KMS-11 (cell line): ENCODE measurements at regions not wholly inside any gene's neighbourhood (a gene's known extent, or its start where the extent isn't known, plus 50 kb on each side); places are given as distances from the start of the nearest gene placed in this dataset.

Experiments
- H2AFZ ChIP-seq: fragments of 200-600 bp; sonication (generic); 2 replicates; pipeline ENCODE4 v1.6.1; 2016; ENCODE audit warnings: antibody characterized with exemption, mixed run types, low read depth
- H3K27ac ChIP-seq: fragments of 200-600 bp; sonication (generic); 2 replicates; pipeline ENCODE4 v1.6.1; 2016; ENCODE audit warnings: mild to moderate bottlenecking, mixed run types
- H3K27me3 ChIP-seq: fragments of 200-600 bp; sonication (generic); 2 replicates; pipeline ENCODE4 v1.6.1; 2017; ENCODE audit warnings: mild to moderate bottlenecking, low read depth, mixed run types, moderate library complexity; ENCODE audit not compliant: insufficient read depth
- H3K36me3 ChIP-seq: fragments of 200-600 bp; sonication (generic); 2 replicates; pipeline ENCODE4 v1.6.1; 2017; ENCODE audit warnings: mild to moderate bottlenecking, mixed run types; ENCODE audit not compliant: insufficient read depth
- H3K4me1 ChIP-seq: fragments of 200-600 bp; sonication (generic); 2 replicates; pipeline ENCODE4 v1.6.1; 2016; ENCODE audit warnings: mild to moderate bottlenecking, low read depth, mixed run types; ENCODE audit not compliant: poor library complexity, severe bottlenecking
- H3K4me2 ChIP-seq: fragments of 200-600 bp; sonication (generic); 2 replicates; pipeline ENCODE4 v1.7.0; 2016; ENCODE audit warnings: mild to moderate bottlenecking, mixed run types
- H3K4me3 ChIP-seq: fragments of 200-600 bp; sonication (generic); IDR thresholded peaks from 2 replicates; pipeline ENCODE4 v1.6.1; 2017; ENCODE audit warnings: low read depth, low read length, mixed read lengths; ENCODE audit not compliant: insufficient read depth
- H3K79me2 ChIP-seq: fragments of 200-600 bp; sonication (generic); 2 replicates; pipeline ENCODE4 v1.6.1; 2016; ENCODE audit warnings: low read depth, mixed run types; ENCODE audit not compliant: insufficient read depth
- H3K9ac ChIP-seq: fragments of 200-600 bp; sonication (generic); 2 replicates; pipeline ENCODE4 v1.6.1; 2016; ENCODE audit warnings: mild to moderate bottlenecking, mixed run types
- H4K20me1 ChIP-seq: fragments of 200-600 bp; sonication (generic); 2 replicates; pipeline ENCODE4 v1.6.1; 2016; ENCODE audit warnings: mild to moderate bottlenecking, mixed run types; ENCODE audit not compliant: insufficient read depth
- TF ChIP-seq, protein P1 (sequence below): fragments of 200-600 bp; sonication (generic); conservative IDR thresholded peaks from 2 replicates; pipeline ENCODE4 v1.6.1; 2017; ENCODE audit warnings: low read depth, mild to moderate bottlenecking, antibody characterized with exemption, low read length, moderate library complexity, mixed read lengths

DNA sequence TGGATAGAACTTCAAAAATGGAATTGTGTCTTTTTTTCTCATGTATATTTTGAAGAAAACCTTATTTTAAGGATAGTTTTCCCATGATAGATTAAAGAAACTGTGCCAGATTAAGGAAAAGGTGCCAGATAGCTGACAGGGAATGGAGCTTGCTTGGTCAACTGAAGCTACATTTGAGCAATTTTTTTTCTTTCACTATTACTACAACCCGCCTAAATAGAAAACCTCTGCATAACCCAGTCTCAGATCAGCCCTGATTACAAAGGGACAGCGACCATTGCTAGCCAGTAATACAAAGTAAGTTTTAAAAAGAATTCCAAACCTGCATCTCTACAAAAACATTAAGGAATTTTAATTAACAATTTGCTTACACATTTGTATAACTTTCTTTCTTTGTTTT lies 1123.4 kb upstream of the LRRTM3 start:
- Histone ChIP-seq H3K27ac (no peak overlapping the region), H3K4me3 (no peak overlapping the region), H3K9ac (no peak overlapping the region), H3K79me2 (no peaks in the 10 kb centered on the region), H3K36me3 (no peaks in the 10 kb centered on the region), H2AFZ (no peak overlapping the region), H3K27me3 (no peaks in the 10 kb centered on the region), H4K20me1 (no peaks in the 10 kb centered on the region), H3K4me2 (no peak overlapping the region), H3K4me1 (no peaks in the 10 kb centered on the region)
- TF ChIP-seq, protein P1, sequence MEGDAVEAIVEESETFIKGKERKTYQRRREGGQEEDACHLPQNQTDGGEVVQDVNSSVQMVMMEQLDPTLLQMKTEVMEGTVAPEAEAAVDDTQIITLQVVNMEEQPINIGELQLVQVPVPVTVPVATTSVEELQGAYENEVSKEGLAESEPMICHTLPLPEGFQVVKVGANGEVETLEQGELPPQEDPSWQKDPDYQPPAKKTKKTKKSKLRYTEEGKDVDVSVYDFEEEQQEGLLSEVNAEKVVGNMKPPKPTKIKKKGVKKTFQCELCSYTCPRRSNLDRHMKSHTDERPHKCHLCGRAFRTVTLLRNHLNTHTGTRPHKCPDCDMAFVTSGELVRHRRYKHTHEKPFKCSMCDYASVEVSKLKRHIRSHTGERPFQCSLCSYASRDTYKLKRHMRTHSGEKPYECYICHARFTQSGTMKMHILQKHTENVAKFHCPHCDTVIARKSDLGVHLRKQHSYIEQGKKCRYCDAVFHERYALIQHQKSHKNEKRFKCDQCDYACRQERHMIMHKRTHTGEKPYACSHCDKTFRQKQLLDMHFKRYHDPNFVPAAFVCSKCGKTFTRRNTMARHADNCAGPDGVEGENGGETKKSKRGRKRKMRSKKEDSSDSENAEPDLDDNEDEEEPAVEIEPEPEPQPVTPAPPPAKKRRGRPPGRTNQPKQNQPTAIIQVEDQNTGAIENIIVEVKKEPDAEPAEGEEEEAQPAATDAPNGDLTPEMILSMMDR: no peak

DNA sequence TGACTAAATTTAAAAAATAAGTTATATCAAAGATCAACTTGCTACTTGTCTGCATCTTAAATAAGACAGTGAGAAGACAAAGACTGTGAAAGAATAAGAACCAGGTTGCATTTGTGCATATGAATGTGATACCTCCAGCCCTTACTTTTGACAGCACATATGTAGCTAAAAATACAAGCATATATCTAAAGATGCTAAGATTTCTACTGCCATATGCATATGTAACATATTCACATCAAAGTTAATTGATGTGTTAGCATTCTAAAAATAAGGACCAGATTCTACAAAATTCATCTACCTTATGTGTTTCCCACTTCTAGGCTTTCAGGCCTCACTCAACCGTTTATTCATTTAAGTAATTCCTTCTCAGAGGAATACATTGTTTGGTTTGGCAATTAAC lies 1120.3 kb upstream of the LRRTM3 start:
- no peak overlapping the region for H3K4me2 ChIP-seq
- H3K27me3 ChIP-seq: no peaks in the 10 kb centered on the region
- H3K79me2 ChIP-seq: no peaks in the 10 kb centered on the region
- H4K20me1 ChIP-seq: no peaks in the 10 kb centered on the region
- H3K36me3 ChIP-seq: no peaks in the 10 kb centered on the region
- H3K9ac ChIP-seq: no peak overlapping the region
- H3K4me3 ChIP-seq: no peak overlapping the region
- H3K4me1 ChIP-seq: no peaks in the 10 kb centered on the region
- TF ChIP-seq, protein P1: no peak
- no peak overlapping the region for H2AFZ ChIP-seq
- H3K27ac ChIP-seq: no peak overlapping the region

DNA sequence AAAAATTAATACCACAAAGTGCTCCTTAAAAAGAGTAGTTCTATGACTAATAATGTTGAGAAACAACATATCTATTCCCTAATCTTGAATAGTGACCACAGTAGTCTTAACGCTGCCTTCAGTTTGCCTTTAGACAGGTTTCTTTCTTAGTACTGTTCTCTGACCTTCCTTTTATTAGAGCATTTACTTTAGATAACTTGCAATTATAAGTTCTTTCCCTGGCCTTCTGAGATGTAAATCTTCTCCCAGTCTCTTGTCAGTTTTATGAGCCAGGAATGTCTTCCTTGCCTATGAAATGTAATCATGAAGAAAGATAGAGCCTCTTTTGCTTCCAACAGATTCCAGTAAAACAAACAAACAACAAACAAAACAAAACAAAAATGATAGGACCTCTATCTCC lies 1119.8 kb upstream of the LRRTM3 start:
- Histone ChIP-seq H3K27me3 (no peaks in the 10 kb centered on the region), H3K36me3 (no peaks in the 10 kb centered on the region), H3K4me3 (no peak overlapping the region), H3K79me2 (no peaks in the 10 kb centered on the region), H2AFZ (no peak overlapping the region), H3K9ac (no peak overlapping the region), H3K4me2 (no peak overlapping the region), H3K4me1 (no peaks in the 10 kb centered on the region), H4K20me1 (no peaks in the 10 kb centered on the region), H3K27ac (no peak overlapping the region)
- TF ChIP-seq, protein P1: no peak

DNA sequence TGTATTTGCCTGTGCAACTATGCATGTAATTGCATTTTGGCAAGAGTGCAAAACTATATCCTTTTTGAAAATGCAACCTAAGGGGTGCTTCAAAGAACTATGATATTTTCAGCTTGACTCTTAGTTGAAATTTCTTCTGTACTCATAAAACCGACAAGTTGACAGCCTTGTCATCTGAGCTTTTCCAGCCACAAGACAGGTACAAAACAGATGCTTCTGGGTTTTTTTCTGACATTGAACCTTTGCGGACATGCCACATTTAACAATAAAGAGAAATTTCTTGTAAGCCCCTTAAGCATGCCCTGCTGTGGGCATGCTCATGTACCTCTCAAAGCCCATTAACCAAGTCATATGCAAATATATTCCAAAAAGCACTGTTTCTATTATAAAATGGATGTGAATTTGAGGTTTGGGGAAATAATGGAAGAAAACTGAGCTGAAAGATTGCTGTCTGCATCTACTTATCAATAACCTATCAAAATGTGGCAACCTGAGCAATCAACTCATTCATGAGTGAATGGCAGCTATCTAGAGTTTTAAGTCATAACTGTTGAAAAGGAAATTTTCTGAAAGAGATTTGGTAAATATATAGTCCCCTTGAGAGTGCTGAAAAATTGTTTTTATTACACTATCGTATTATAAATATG lies 1117.0 kb upstream of the LRRTM3 start:
- Histone ChIP-seq H3K36me3 (no peaks in the 10 kb centered on the region), H3K4me2 (no peak overlapping the region), H4K20me1 (no peaks in the 10 kb centered on the region), H3K79me2 (no peaks in the 10 kb centered on the region), H3K4me1 (no peaks in the 10 kb centered on the region), H3K9ac (no peak overlapping the region), H3K27ac (no peak overlapping the region), H2AFZ (no peak overlapping the region), H3K4me3 (no peak overlapping the region), H3K27me3 (no peaks in the 10 kb centered on the region)
- TF ChIP-seq, protein P1: no peak
